Testis (tissue), 2 donors: ENCODE measurements at regions not wholly inside any gene's neighbourhood (a gene's known extent, or its start where the extent isn't known, plus 50 kb on each side); places are given as distances from the start of the nearest gene placed in this dataset.

Source experiments
- POLR2A ChIP-seq: fragments of 450-650 bp; IDR thresholded peaks from one replicate; pipeline ENCODE4 v1.6.1; 2017; ENCODE audit warnings: antibody characterized with exemption, mild to moderate bottlenecking, moderate library complexity
- TF ChIP-seq, protein P1 (sequence below), 3 experiments: fragments of 450-650 bp in 2 of 3; fragments of 200-600 bp in 1 of 3; sonication (generic) in 1 of 3; IDR thresholded peaks; one replicate each; pipeline ENCODE4 v1.5.1; 2016 to 2019; ENCODE audit warnings: antibody characterized with exemption in 3 of 3, mild to moderate bottlenecking in 2 of 3, moderate library complexity in 1 of 3

DNA sequence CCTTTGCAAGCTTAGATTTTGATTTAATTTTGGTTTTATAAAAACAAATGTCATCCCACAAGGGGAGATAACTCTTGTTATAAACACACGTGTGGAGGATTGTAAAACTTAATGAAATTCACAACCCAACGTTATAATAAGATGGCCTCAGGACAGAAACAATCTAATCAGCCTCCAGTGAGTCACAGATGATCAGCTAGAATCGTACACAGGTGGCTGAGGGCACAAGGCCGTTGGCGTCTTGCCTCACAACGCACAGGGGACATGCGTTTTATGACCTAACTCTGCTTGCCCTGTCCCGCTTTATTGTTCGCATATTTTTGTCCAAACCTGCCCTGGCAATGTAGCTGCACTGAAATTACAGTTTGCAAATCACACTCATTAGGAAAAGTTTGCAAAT lies 121.9 kb upstream of the PDZRN3 start:
- TF ChIP-seq POLR2A, result no peak
- TF ChIP-seq, protein P1, sequence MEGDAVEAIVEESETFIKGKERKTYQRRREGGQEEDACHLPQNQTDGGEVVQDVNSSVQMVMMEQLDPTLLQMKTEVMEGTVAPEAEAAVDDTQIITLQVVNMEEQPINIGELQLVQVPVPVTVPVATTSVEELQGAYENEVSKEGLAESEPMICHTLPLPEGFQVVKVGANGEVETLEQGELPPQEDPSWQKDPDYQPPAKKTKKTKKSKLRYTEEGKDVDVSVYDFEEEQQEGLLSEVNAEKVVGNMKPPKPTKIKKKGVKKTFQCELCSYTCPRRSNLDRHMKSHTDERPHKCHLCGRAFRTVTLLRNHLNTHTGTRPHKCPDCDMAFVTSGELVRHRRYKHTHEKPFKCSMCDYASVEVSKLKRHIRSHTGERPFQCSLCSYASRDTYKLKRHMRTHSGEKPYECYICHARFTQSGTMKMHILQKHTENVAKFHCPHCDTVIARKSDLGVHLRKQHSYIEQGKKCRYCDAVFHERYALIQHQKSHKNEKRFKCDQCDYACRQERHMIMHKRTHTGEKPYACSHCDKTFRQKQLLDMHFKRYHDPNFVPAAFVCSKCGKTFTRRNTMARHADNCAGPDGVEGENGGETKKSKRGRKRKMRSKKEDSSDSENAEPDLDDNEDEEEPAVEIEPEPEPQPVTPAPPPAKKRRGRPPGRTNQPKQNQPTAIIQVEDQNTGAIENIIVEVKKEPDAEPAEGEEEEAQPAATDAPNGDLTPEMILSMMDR (IDR thresholded peaks at IDR 0.05), result no peak
